GM12878 (cell line): ENCODE measurements at regions not wholly inside any gene's neighbourhood (a gene's known extent, or its start where the extent isn't known, plus 50 kb on each side); places are given as distances from the start of the nearest gene placed in this dataset.

ENCODE experiments used
- ATF3 ChIP-seq: IDR thresholded peaks from 2 replicates; pipeline ENCODE4 v1.6.1; 2011; ENCODE audit warnings: low read depth, mild to moderate bottlenecking, low read length, moderate library complexity, borderline replicate concordance; ENCODE audit errors: extremely low read depth
- BMI1 ChIP-seq: fragments of 450-650 bp; IDR thresholded peaks from 2 replicates; pipeline ENCODE4 v1.6.1; 2016; ENCODE audit warnings: mild to moderate bottlenecking, moderate library complexity, borderline replicate concordance
- CHD1 ChIP-seq: IDR thresholded peaks from 2 replicates; pipeline ENCODE4 v1.6.1; 2012; ENCODE audit warnings: low read depth, low read length, improper control_type of control experiment
- CREM ChIP-seq: IDR thresholded peaks from 2 replicates; pipeline ENCODE4 v1.6.1; 2014; ENCODE audit warnings: antibody characterized with exemption, low read depth
- CTCF ChIP-seq, 3 experiments: IDR thresholded peaks in 2 of 3; conservative IDR thresholded peaks in 1 of 3; 2 replicates each; pipeline ENCODE4 v1.5.1; 2011; ENCODE audit warnings: low read depth in 3 of 3, low read length in 3 of 3, mild to moderate bottlenecking in 3 of 3, control low read depth in 2 of 3, moderate library complexity in 2 of 3, inconsistent platforms in 1 of 3, mixed read lengths in 1 of 3; ENCODE audit not compliant: control insufficient read depth in 2 of 3, insufficient read depth in 1 of 3; ENCODE audit errors: extremely low read depth in 1 of 3
- HDAC2 ChIP-seq: fragments of 200-600 bp; sonication (generic); IDR thresholded peaks from 2 replicates; pipeline ENCODE4 v1.6.1; 2017
- HDAC6 ChIP-seq: fragments of 200-600 bp; sonication (generic); IDR thresholded peaks from one replicate; pipeline ENCODE4 v1.8.0; 2017; ENCODE audit warnings: antibody characterized with exemption; ENCODE audit not compliant: unreplicated experiment
- IKZF1 ChIP-seq: fragments of 450-650 bp; conservative IDR thresholded peaks from 2 replicates; pipeline ENCODE4 v1.6.1; 2017; ENCODE audit warnings: antibody characterized with exemption, mild to moderate bottlenecking
- IKZF2 ChIP-seq, 2 experiments: fragments of 450-650 bp; IDR thresholded peaks; 2 replicates each; pipeline ENCODE4 v1.6.1; 2017; ENCODE audit warnings: mild to moderate bottlenecking in 2 of 2, moderate library complexity in 2 of 2
- IRF4 ChIP-seq: IDR thresholded peaks from 2 replicates; pipeline ENCODE4 v1.6.1; 2011; ENCODE audit warnings: low read depth, low read length
- KDM1A ChIP-seq: fragments of 200-600 bp; sonication (generic); IDR thresholded peaks from 2 replicates; pipeline ENCODE4 v1.6.1; 2016; ENCODE audit warnings: borderline replicate concordance
- KLF5 ChIP-seq: fragments of 450-650 bp; IDR thresholded peaks from 2 replicates; pipeline ENCODE4 v1.6.1; 2014; ENCODE audit warnings: mild to moderate bottlenecking; ENCODE audit not compliant: partially characterized antibody
- LARP7 ChIP-seq: fragments of 450-650 bp; IDR thresholded peaks from 2 replicates; pipeline ENCODE4 v1.6.1; 2017; ENCODE audit warnings: mild to moderate bottlenecking
- MEF2B ChIP-seq: fragments of 450-650 bp; IDR thresholded peaks from 2 replicates; pipeline ENCODE4 v1.6.1; 2018; ENCODE audit warnings: mild to moderate bottlenecking, moderate library complexity; ENCODE audit not compliant: partially characterized antibody, poor library complexity, severe bottlenecking
- MTA2 ChIP-seq: fragments of 450-650 bp; IDR thresholded peaks from 2 replicates; pipeline ENCODE4 v1.6.1; 2016; ENCODE audit warnings: low read depth, mild to moderate bottlenecking, moderate library complexity
- NFIC ChIP-seq: IDR thresholded peaks from 2 replicates; pipeline ENCODE4 v1.6.1; 2012; ENCODE audit warnings: low read depth, mild to moderate bottlenecking, inconsistent platforms, low read length, moderate library complexity
- NFYB ChIP-seq: IDR thresholded peaks from 2 replicates; pipeline ENCODE4 v1.6.1; 2011; ENCODE audit warnings: low read depth, mild to moderate bottlenecking, low read length, improper control_type of control experiment, moderate library complexity; ENCODE audit not compliant: insufficient read depth
- NR2C2 ChIP-seq: IDR thresholded peaks from 2 replicates; pipeline ENCODE4 v1.6.1; 2011; ENCODE audit warnings: borderline replicate concordance, low read depth; ENCODE audit not compliant: control insufficient read depth, insufficient read length
- SMARCA5 ChIP-seq: fragments of 450-650 bp; IDR thresholded peaks from 2 replicates; pipeline ENCODE4 v1.6.1; 2017; ENCODE audit warnings: mild to moderate bottlenecking
- SRF ChIP-seq, 2 experiments: IDR thresholded peaks; 2 replicates each; pipeline ENCODE4 v1.6.1; 2011; ENCODE audit warnings: low read depth in 2 of 2, low read length in 2 of 2, mild to moderate bottlenecking in 1 of 2, moderate library complexity in 1 of 2
- TCF12 ChIP-seq: IDR thresholded peaks from 2 replicates; pipeline ENCODE4 v1.6.1; 2011; ENCODE audit warnings: low read depth, mild to moderate bottlenecking, low read length
- YY1 ChIP-seq: IDR thresholded peaks from 2 replicates; pipeline ENCODE4 v1.6.1; 2011; ENCODE audit warnings: low read depth, mild to moderate bottlenecking, low read length
- ZNF384 ChIP-seq: IDR thresholded peaks from 2 replicates; pipeline ENCODE4 v1.6.1; 2012; ENCODE audit warnings: low read depth, mild to moderate bottlenecking, low read length, improper control_type of control experiment, borderline replicate concordance
- ZNF622 ChIP-seq: fragments of 450-650 bp; IDR thresholded peaks from 2 replicates; pipeline ENCODE4 v1.6.1; 2017; ENCODE audit warnings: mild to moderate bottlenecking, inconsistent platforms
- TF ChIP-seq, protein P1 (sequence below): fragments of 450-650 bp; IDR thresholded peaks from 2 replicates; pipeline ENCODE4 v1.6.1; 2017; ENCODE audit warnings: mild to moderate bottlenecking, moderate library complexity

- TF ChIP-seq NFYB, result no peak
- TF ChIP-seq SMARCA5, result no peak
- TF ChIP-seq YY1, result no peak
- TF ChIP-seq SRF (IDR thresholded peaks at IDR 0.05; ENCODE audit: low read depth in 2 of 2, low read length in 2 of 2), result peak; percentile 90 to 99
- TF ChIP-seq CHD1, result no peak
- no peak for TF ChIP-seq CTCF (IDR thresholded peaks at IDR 0.05 in 2 of 3, conservative IDR thresholded peaks at IDR 0.05 in 1 of 3; ENCODE audit: control insufficient read depth in 2 of 3, extremely low read depth in 1 of 3, insufficient read depth in 1 of 3, low read depth in 3 of 3, low read length in 3 of 3)
- no peak for TF ChIP-seq HDAC2
- no peak for TF ChIP-seq LARP7
- no peak for TF ChIP-seq KDM1A
- no peak for TF ChIP-seq ZNF622
- TF ChIP-seq NFIC, result peak; percentile 83
- peak; percentile 83 for TF ChIP-seq IRF4
- TF ChIP-seq ATF3, result no peak
- peak; percentile 61 to 78; a peak in 1 of 4 replicates for TF ChIP-seq IKZF2 (IDR thresholded peaks at IDR 0.05)
- TF ChIP-seq KLF5, result no peak
- no peak for TF ChIP-seq HDAC6
- TF ChIP-seq NR2C2, result no peak
- TF ChIP-seq MTA2, result peak; percentile 49; the same call in 1 of the 2 replicates
- TF ChIP-seq ZNF384, result no peak
- peak; percentile 14; the same call in 1 of the 2 replicates for TF ChIP-seq BMI1
- TF ChIP-seq, protein P1, sequence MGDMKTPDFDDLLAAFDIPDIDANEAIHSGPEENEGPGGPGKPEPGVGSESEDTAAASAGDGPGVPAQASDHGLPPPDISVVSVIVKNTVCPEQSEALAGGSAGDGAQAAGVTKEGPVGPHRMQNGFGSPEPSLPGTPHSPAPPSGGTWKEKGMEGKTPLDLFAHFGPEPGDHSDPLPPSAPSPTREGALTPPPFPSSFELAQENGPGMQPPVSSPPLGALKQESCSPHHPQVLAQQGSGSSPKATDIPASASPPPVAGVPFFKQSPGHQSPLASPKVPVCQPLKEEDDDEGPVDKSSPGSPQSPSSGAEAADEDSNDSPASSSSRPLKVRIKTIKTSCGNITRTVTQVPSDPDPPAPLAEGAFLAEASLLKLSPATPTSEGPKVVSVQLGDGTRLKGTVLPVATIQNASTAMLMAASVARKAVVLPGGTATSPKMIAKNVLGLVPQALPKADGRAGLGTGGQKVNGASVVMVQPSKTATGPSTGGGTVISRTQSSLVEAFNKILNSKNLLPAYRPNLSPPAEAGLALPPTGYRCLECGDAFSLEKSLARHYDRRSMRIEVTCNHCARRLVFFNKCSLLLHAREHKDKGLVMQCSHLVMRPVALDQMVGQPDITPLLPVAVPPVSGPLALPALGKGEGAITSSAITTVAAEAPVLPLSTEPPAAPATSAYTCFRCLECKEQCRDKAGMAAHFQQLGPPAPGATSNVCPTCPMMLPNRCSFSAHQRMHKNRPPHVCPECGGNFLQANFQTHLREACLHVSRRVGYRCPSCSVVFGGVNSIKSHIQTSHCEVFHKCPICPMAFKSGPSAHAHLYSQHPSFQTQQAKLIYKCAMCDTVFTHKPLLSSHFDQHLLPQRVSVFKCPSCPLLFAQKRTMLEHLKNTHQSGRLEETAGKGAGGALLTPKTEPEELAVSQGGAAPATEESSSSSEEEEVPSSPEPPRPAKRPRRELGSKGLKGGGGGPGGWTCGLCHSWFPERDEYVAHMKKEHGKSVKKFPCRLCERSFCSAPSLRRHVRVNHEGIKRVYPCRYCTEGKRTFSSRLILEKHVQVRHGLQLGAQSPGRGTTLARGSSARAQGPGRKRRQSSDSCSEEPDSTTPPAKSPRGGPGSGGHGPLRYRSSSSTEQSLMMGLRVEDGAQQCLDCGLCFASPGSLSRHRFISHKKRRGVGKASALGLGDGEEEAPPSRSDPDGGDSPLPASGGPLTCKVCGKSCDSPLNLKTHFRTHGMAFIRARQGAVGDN, result no peak
- TF ChIP-seq IKZF1, result peak; percentile 74
- peak; percentile 80 for TF ChIP-seq CREM
- TF ChIP-seq TCF12, result peak; percentile 80; the same call in 1 of the 2 replicates
- peak; percentile 34 for TF ChIP-seq MEF2B
Measured at GRCh38 chr1:8097077-8097799, 71.1 kb upstream of the ERRFI1 start (continued).
